RWPE2 (cell line): ENCODE measurements at regions not wholly inside any gene's neighbourhood (a gene's known extent, or its start where the extent isn't known, plus 50 kb on each side); places are given as distances from the start of the nearest gene placed in this dataset.

ENCODE experiments used
- ATAC-seq: fragments of 200-7000 bp; cut with Tn5 transposase; 3 replicates; pipeline ENCODE4 v1.9.1; 2021; ENCODE audit warnings: low read depth
- DNase-seq: peaks from one replicate; pipeline ENCODE4 v3.0.0-alpha.2; 2020; ENCODE audit warnings: low spot score
- H3K27ac ChIP-seq: fragments of 450-650 bp; 2 replicates; pipeline ENCODE4 v1.5.1; 2017; ENCODE audit warnings: mild to moderate bottlenecking; ENCODE audit not compliant: poor library complexity, severe bottlenecking
- H3K27me3 ChIP-seq: fragments of 250-450 bp; sonication (Bioruptor Pico); 2 replicates; pipeline ENCODE4 v1.5.1; 2021; ENCODE audit warnings: mild to moderate bottlenecking, moderate library complexity; ENCODE audit not compliant: insufficient read depth, poor library complexity, severe bottlenecking
- H3K36me3 ChIP-seq: fragments of 250-450 bp; sonication (Bioruptor Pico); 2 replicates; pipeline ENCODE4 v1.5.1; 2020; ENCODE audit warnings: low read depth, mild to moderate bottlenecking, moderate library complexity
- H3K4me1 ChIP-seq: fragments of 250-450 bp; sonication (Bioruptor Pico); 2 replicates; pipeline ENCODE4 v1.5.1; 2021; ENCODE audit warnings: mild to moderate bottlenecking, moderate library complexity; ENCODE audit not compliant: insufficient read depth, poor library complexity, severe bottlenecking
- H3K4me3 ChIP-seq: fragments of 250-450 bp; sonication (Bioruptor Pico); 2 replicates; pipeline ENCODE4 v1.5.1; 2021; ENCODE audit warnings: mild to moderate bottlenecking, moderate library complexity; ENCODE audit not compliant: severe bottlenecking
- H3K9me3 ChIP-seq: fragments of 250-450 bp; sonication (Bioruptor Pico); 2 replicates; pipeline ENCODE4 v1.5.1; 2021; ENCODE audit warnings: mild to moderate bottlenecking, moderate library complexity; ENCODE audit not compliant: severe bottlenecking
- CTCF ChIP-seq: fragments of 450-650 bp; IDR thresholded peaks from one replicate; pipeline ENCODE4 v1.5.1; 2017; ENCODE audit warnings: mild to moderate bottlenecking, moderate library complexity; ENCODE audit not compliant: poor library complexity, severe bottlenecking

GRCh38 chr9:99336531-99336930, 114.4 kb downstream of the SEC61B start:
- Histone ChIP-seq H3K27ac (no peak overlapping the region), H3K27me3 (no peaks in the 10 kb centered on the region), H3K4me1 (no peaks in the 10 kb centered on the region), H3K9me3 (no peaks in the 10 kb centered on the region), H3K36me3 (no peaks in the 10 kb centered on the region), H3K4me3 (no peak overlapping the region)
- DNase-seq (no peak), ATAC-seq (no peak)
- no peak for TF ChIP-seq CTCF

DNA sequence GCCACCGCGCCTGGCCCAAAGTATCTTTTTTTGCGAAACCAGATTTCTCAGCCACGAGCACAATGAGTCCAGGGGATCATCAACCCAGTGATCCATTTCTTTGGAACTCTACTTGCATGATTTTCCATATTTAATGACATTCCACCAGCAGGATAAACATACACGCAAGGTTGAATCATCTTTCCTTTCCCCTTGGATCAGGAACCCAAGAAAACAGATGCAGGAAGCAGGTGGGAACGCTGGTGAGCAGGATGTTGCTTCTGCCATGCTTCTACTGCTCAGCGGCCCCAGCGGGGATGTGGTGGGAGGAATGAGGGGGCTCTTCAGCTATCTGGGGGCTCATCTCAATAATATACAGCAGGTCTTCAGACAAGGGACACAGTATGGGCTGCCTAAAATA, 118.2 kb downstream of the SEC61B start:
- H3K27ac ChIP-seq, result no peak overlapping the region
- no peaks in the 10 kb centered on the region for H3K36me3 ChIP-seq
- H3K4me3 ChIP-seq, result no peak overlapping the region
- ATAC-seq (no peak), DNase-seq (no peak)
- TF ChIP-seq CTCF, result no peak
- H3K9me3 ChIP-seq, result no peaks in the 10 kb centered on the region
- H3K4me1 ChIP-seq, result peaks cover 2% of the 10 kb centered on the region
- H3K27me3 ChIP-seq, result no peaks in the 10 kb centered on the region

GRCh38 chr9:99341686-99342085, 119.6 kb downstream of the SEC61B start:
- H3K9me3 ChIP-seq, result no peaks in the 10 kb centered on the region
- TF ChIP-seq CTCF, result no peak
- no peaks in the 10 kb centered on the region for H3K36me3 ChIP-seq
- H3K27ac ChIP-seq, result no peak overlapping the region
- no peaks in the 10 kb centered on the region for H3K27me3 ChIP-seq
- ATAC-seq (no peak), DNase-seq (no peak)
- no peak overlapping the region for H3K4me3 ChIP-seq
- peaks cover 7% of the 10 kb centered on the region for H3K4me1 ChIP-seq

- no peak for TF ChIP-seq CTCF
- no peak overlapping the region for H3K4me3 ChIP-seq
Observed at GRCh38 chr9:99345451-99345850, 123.4 kb downstream of the SEC61B start.

GRCh38 chr9:99345942-99346341, 123.9 kb downstream of the SEC61B start:
- no peaks in the 10 kb centered on the region for H3K9me3 ChIP-seq
- H3K27ac ChIP-seq, result peak overlapping the region; percentile 27
- no peak for TF ChIP-seq CTCF
- H3K27me3 ChIP-seq, result no peaks in the 10 kb centered on the region
- H3K36me3 ChIP-seq, result no peaks in the 10 kb centered on the region
- ATAC-seq (peak; percentile 82), DNase-seq (no peak)
- no peak overlapping the region for H3K4me3 ChIP-seq
- peaks cover 7% of the 10 kb centered on the region for H3K4me1 ChIP-seq

More at GRCh38 chr9:99345451-99345850, 123.4 kb downstream of the SEC61B start:
- Histone ChIP-seq H3K4me1 (peaks cover 7% of the 10 kb centered on the region), H3K9me3 (no peaks in the 10 kb centered on the region), H3K27ac (peak overlapping the region; percentile 27), H3K36me3 (no peaks in the 10 kb centered on the region), H3K27me3 (no peaks in the 10 kb centered on the region)
- DNase-seq (no peak), ATAC-seq (no peak)
